ENCODE measurements at regions not wholly inside any gene's neighbourhood (a gene's known extent, or its start where the extent isn't known, plus 50 kb on each side); places are given as distances from the start of the nearest gene placed in this dataset.

DNA sequence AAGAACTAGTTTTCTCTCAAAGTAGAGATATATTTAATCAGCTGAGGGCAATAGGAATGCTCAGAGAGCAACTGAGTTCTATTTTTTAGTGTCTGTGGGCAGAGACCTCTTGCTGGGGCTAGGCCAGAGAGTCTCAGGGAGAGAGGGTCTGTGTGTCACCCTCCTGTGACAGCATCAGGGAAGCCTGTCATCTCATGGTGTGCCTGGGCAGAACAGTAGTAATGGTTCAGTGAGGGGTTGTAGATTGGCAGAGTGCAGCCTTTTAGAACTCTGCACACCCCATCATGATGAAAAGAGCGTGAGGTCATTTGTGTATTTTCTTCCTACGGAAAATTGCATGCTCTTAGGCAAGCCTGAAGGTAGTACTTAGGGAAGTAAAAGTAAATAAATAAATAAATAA, 1396.5 kb upstream of the AGA start (continued):
- TF ChIP-seq, protein P1, sequence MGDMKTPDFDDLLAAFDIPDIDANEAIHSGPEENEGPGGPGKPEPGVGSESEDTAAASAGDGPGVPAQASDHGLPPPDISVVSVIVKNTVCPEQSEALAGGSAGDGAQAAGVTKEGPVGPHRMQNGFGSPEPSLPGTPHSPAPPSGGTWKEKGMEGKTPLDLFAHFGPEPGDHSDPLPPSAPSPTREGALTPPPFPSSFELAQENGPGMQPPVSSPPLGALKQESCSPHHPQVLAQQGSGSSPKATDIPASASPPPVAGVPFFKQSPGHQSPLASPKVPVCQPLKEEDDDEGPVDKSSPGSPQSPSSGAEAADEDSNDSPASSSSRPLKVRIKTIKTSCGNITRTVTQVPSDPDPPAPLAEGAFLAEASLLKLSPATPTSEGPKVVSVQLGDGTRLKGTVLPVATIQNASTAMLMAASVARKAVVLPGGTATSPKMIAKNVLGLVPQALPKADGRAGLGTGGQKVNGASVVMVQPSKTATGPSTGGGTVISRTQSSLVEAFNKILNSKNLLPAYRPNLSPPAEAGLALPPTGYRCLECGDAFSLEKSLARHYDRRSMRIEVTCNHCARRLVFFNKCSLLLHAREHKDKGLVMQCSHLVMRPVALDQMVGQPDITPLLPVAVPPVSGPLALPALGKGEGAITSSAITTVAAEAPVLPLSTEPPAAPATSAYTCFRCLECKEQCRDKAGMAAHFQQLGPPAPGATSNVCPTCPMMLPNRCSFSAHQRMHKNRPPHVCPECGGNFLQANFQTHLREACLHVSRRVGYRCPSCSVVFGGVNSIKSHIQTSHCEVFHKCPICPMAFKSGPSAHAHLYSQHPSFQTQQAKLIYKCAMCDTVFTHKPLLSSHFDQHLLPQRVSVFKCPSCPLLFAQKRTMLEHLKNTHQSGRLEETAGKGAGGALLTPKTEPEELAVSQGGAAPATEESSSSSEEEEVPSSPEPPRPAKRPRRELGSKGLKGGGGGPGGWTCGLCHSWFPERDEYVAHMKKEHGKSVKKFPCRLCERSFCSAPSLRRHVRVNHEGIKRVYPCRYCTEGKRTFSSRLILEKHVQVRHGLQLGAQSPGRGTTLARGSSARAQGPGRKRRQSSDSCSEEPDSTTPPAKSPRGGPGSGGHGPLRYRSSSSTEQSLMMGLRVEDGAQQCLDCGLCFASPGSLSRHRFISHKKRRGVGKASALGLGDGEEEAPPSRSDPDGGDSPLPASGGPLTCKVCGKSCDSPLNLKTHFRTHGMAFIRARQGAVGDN (IDR thresholded peaks at IDR 0.05): no peak
- TF ChIP-seq CHD2 (IDR thresholded peaks at IDR 0.05; ENCODE audit: borderline replicate concordance, low read depth, low read length): no peak
- TF ChIP-seq TAF1 (IDR thresholded peaks at IDR 0.05; ENCODE audit: borderline replicate concordance, low read depth, low read length): no peak
- no peak for TF ChIP-seq DPF2 (IDR thresholded peaks at IDR 0.05)
- no peak for TF ChIP-seq NR2F1 (conservative IDR thresholded peaks at IDR 0.05)

DNA sequence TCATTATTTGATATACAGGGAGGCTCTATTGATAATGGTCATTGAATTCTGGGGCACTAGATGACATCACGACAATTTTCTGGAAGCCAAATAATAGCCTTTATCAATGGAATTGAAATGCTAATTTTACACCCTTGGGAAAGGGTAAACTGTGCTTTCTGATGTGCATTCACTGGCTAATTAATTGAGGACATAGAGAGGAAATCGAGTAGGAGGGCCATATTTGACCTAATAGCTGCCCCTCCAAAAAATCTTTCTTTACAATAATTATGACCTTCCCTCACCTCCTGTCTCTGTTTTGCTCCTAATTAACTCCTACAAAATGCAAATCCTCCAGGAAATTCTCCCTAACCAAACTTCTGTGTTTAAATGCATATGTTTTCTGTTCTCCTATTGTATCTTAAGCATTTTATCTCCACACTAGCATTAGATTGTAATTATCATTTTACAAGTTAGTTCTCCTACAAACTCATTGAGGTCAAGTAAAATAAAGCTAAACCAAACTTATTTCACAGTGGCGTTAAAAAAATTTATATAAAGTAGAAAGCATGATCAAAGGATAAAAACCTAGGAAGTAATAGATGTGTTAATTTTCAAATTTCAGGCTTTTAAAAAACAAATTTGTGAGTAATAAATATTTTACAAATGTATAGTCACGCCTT, 1414.0 kb upstream of the AGA start:
- no peak for FAIRE-seq
- H2AFZ ChIP-seq (ENCODE audit: control insufficient read depth, low read depth, low read length): no peak overlapping the region
- SMC1A ChIA-PET (ENCODE audit: uncharacterized antibody, unreplicated experiment): no interaction called here
- no peaks in the 10 kb centered on the region for H3K27me3 ChIP-seq (replicated peaks in 1 of 2; ENCODE audit: control insufficient read depth in 2 of 2, insufficient read depth in 2 of 2, low read length in 1 of 2)
- H3K27ac ChIP-seq (ENCODE audit: control insufficient read depth, insufficient read depth): no peak overlapping the region
- RAD21 ChIA-PET (ENCODE audit: unreplicated experiment): no interaction called here
- H3K9ac ChIP-seq (ENCODE audit: control insufficient read depth, insufficient read depth, low read length): no peak overlapping the region
- POLR2A ChIA-PET: interaction anchor here (0.6 kb wide), 1 partner anchor 252 kb away, joined by 3 read pairs; no protein-coding TSS in a partner anchor
- no peaks in the 10 kb centered on the region for H3K36me3 ChIP-seq (ENCODE audit: control insufficient read depth in 2 of 2, insufficient read depth in 2 of 2, low read length in 1 of 2)
- BruUV-seq (replicated peaks): no TSS peak
- no peaks in the 10 kb centered on the region for H4K20me1 ChIP-seq (ENCODE audit: control insufficient read depth, insufficient read depth)
- no peak for DNase-seq (ENCODE audit: low read depth, low spot score)
- CTCF ChIA-PET: no interaction called here
- no peak for ATAC-seq
- in situ Hi-C loops (cut with MboI) (no loop called here), intact Hi-C loops (cut with micrococcal nuclease; ENCODE audit: unreplicated experiment) (no loop called here)
- no peak overlapping the region for H3K4me3 ChIP-seq
- H3K4me1 ChIP-seq (ENCODE audit: control insufficient read depth, insufficient read depth, low read length): no peaks in the 10 kb centered on the region
- 1% methylated on average over 4 of the region's 4 CpGs for WGBS (ENCODE audit: insufficient coverage, insufficient replicate concordance, low lambda C conversion rate, missing lambda C conversion rate)
- H3K9me3 ChIP-seq (replicated peaks; ENCODE audit: control insufficient read depth, insufficient read depth, low read length): no peaks in the 10 kb centered on the region
- no peak overlapping the region for H3K4me2 ChIP-seq (ENCODE audit: control insufficient read depth, insufficient read depth)
- no peaks in the 10 kb centered on the region for H3K79me2 ChIP-seq (ENCODE audit: control insufficient read depth, insufficient read depth, low read length)
- TF ChIP-seq STAT3 (IDR thresholded peaks at IDR 0.05; ENCODE audit: low read depth, low read length) (no peak), NFYA (IDR thresholded peaks at IDR 0.05; ENCODE audit: borderline replicate concordance, low read depth, low read length) (no peak), RFX5 (IDR thresholded peaks at IDR 0.05; ENCODE audit: low read depth, low read length) (no peak), RELA (IDR thresholded peaks at IDR 0.05; ENCODE audit: borderline replicate concordance, partially characterized antibody) (no peak), HCFC1 (IDR thresholded peaks at IDR 0.05; ENCODE audit: low read length) (no peak), MEF2B (IDR thresholded peaks at IDR 0.05; ENCODE audit: partially characterized antibody, poor library complexity, severe bottlenecking) (no peak)
- TF ChIP-seq, protein P2, sequence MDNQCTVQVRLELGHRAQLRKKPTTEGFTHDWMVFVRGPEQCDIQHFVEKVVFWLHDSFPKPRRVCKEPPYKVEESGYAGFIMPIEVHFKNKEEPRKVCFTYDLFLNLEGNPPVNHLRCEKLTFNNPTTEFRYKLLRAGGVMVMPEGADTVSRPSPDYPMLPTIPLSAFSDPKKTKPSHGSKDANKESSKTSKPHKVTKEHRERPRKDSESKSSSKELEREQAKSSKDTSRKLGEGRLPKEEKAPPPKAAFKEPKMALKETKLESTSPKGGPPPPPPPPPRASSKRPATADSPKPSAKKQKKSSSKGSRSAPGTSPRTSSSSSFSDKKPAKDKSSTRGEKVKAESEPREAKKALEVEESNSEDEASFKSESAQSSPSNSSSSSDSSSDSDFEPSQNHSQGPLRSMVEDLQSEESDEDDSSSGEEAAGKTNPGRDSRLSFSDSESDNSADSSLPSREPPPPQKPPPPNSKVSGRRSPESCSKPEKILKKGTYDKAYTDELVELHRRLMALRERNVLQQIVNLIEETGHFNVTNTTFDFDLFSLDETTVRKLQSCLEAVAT (IDR thresholded peaks at IDR 0.05): no peak
- TF ChIP-seq, protein P3, sequence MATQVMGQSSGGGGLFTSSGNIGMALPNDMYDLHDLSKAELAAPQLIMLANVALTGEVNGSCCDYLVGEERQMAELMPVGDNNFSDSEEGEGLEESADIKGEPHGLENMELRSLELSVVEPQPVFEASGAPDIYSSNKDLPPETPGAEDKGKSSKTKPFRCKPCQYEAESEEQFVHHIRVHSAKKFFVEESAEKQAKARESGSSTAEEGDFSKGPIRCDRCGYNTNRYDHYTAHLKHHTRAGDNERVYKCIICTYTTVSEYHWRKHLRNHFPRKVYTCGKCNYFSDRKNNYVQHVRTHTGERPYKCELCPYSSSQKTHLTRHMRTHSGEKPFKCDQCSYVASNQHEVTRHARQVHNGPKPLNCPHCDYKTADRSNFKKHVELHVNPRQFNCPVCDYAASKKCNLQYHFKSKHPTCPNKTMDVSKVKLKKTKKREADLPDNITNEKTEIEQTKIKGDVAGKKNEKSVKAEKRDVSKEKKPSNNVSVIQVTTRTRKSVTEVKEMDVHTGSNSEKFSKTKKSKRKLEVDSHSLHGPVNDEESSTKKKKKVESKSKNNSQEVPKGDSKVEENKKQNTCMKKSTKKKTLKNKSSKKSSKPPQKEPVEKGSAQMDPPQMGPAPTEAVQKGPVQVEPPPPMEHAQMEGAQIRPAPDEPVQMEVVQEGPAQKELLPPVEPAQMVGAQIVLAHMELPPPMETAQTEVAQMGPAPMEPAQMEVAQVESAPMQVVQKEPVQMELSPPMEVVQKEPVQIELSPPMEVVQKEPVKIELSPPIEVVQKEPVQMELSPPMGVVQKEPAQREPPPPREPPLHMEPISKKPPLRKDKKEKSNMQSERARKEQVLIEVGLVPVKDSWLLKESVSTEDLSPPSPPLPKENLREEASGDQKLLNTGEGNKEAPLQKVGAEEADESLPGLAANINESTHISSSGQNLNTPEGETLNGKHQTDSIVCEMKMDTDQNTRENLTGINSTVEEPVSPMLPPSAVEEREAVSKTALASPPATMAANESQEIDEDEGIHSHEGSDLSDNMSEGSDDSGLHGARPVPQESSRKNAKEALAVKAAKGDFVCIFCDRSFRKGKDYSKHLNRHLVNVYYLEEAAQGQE (IDR thresholded peaks at IDR 0.05; ENCODE audit: low read depth, low read length): no peak

Measured in GM12878 (cell line).